BLaER1 treated with 17β-estradiol and CSF1 and Interleukin-3, amounts not matched to agents 10 nM and 100 nM (cell line): ENCODE measurements at regions not wholly inside any gene's neighbourhood (a gene's known extent, or its start where the extent isn't known, plus 50 kb on each side); places are given as distances from the start of the nearest gene placed in this dataset.

ENCODE experiments used
- H3K27ac ChIP-seq, 11 experiments: shearing (Covaris generic); formaldehyde crosslinking; 2 replicates each; pipeline ENCODE4 v1.8.1; 2022
- H3K27me3 ChIP-seq, 11 experiments: shearing (Covaris generic); formaldehyde crosslinking; 2 replicates each; pipeline ENCODE4 v1.8.1; 2022
- H3K36me3 ChIP-seq, 11 experiments: shearing (Covaris generic); formaldehyde crosslinking; 2 replicates each; pipeline ENCODE4 v1.8.1; 2022
- H3K4me1 ChIP-seq, 10 experiments: shearing (Covaris generic); formaldehyde crosslinking; 2 replicates each; pipeline ENCODE4 v1.8.1; 2022
- H3K4me2 ChIP-seq, 11 experiments: shearing (Covaris generic); formaldehyde crosslinking; 2 replicates each; pipeline ENCODE4 v1.8.1; 2022
- H3K4me3 ChIP-seq, 10 experiments: shearing (Covaris generic); formaldehyde crosslinking; 2 replicates each; pipeline ENCODE4 v1.8.1; 2022
- H3K9ac ChIP-seq, 11 experiments: shearing (Covaris generic); formaldehyde crosslinking; 2 replicates each; pipeline ENCODE4 v1.8.1; 2022
- H3K9me3 ChIP-seq, 11 experiments: shearing (Covaris generic); formaldehyde crosslinking; replicated peaks in 1 of 11; 2 replicates each; pipeline ENCODE4 v1.8.1; 2022
- H4K20me1 ChIP-seq, 11 experiments: shearing (Covaris generic); formaldehyde crosslinking; 2 replicates each; pipeline ENCODE4 v1.8.1; 2022
- Cebpa-rat ChIP-seq, 11 experiments: shearing (Covaris generic); IDR thresholded peaks; 2 replicates each; pipeline ENCODE4 v1.8.1; 2022

- Histone ChIP-seq H3K4me2 (no peak overlapping the region), H3K4me1 (no peaks in the 10 kb centered on the region), H3K9me3 (no peaks in the 10 kb centered on the region), H3K9ac (no peak overlapping the region), H4K20me1 (no peaks in the 10 kb centered on the region), H3K36me3 (no peaks in the 10 kb centered on the region), H3K27ac (no peak overlapping the region), H3K4me3 (no peak overlapping the region), H3K27me3 (no peaks in the 10 kb centered on the region)
- no peak for TF ChIP-seq Cebpa-rat (IDR thresholded peaks at IDR 0.05)
Observed at GRCh38 chr10:55212051-55212450, 411.0 kb upstream of the PCDH15 start.

- peaks cover 6 to 42% (median 19%) of the 10 kb centered on the region in 11 experiments; a peak in 18 of 22 replicates for H3K9me3 ChIP-seq
- H3K4me1 ChIP-seq, result peaks cover 0 to 31% (median 21%) of the 10 kb centered on the region in 10 experiments; a peak in 14 of 20 replicates
- no peaks in the 10 kb centered on the region for H3K27me3 ChIP-seq
- H3K36me3 ChIP-seq, result peaks cover 0 to 12% (median 0%) of the 10 kb centered on the region in 11 experiments; a peak in 4 of 22 replicates
- peak overlapping the region in 6 of 11 experiments; percentile 32 to 75 (median 60); a peak in 10 of 22 replicates for H3K4me2 ChIP-seq
- no peak overlapping the region for H3K4me3 ChIP-seq
- no peak overlapping the region for H3K9ac ChIP-seq
- H4K20me1 ChIP-seq, result no peaks in the 10 kb centered on the region
- TF ChIP-seq Cebpa-rat (IDR thresholded peaks at IDR 0.05), result no peak
- H3K27ac ChIP-seq, result peak overlapping the region in 5 of 11 experiments; percentile 11 to 65 (median 21); a peak in 5 of 22 replicates
Observed at GRCh38 chr10:55203874-55204273, 402.8 kb upstream of the PCDH15 start.

GRCh38 chr10:55203319-55203718, 402.3 kb upstream of the PCDH15 start:
- peak overlapping the region in 5 of 11 experiments; percentile 17 to 70 (median 54); a peak in 9 of 22 replicates for H3K27ac ChIP-seq
- TF ChIP-seq Cebpa-rat (IDR thresholded peaks at IDR 0.05), result no peak
- H3K4me1 ChIP-seq, result peaks cover 0 to 36% (median 24%) of the 10 kb centered on the region in 10 experiments; a peak in 14 of 20 replicates
- H3K9ac ChIP-seq, result no peak overlapping the region; a peak in 1 of 22 replicates
- peak overlapping the region in 7 of 11 experiments; percentile 8 to 75 (median 47); a peak in 12 of 22 replicates for H3K4me2 ChIP-seq
- H3K36me3 ChIP-seq, result peaks cover 0 to 12% (median 0%) of the 10 kb centered on the region in 11 experiments; a peak in 4 of 22 replicates
- no peaks in the 10 kb centered on the region for H4K20me1 ChIP-seq
- H3K4me3 ChIP-seq, result no peak overlapping the region; a peak in 1 of 20 replicates
- no peaks in the 10 kb centered on the region for H3K27me3 ChIP-seq
- H3K9me3 ChIP-seq, result peaks cover 6 to 48% (median 25%) of the 10 kb centered on the region in 11 experiments; a peak in 18 of 22 replicates

GRCh38 chr10:55200020-55200419, 399.0 kb upstream of the PCDH15 start:
- peaks cover 6 to 59% (median 30%) of the 10 kb centered on the region in 11 experiments; a peak in 18 of 22 replicates for H3K9me3 ChIP-seq
- TF ChIP-seq Cebpa-rat (IDR thresholded peaks at IDR 0.05), result no peak
- no peak overlapping the region for H3K9ac ChIP-seq
- H4K20me1 ChIP-seq, result no peaks in the 10 kb centered on the region
- peak overlapping the region in 2 of 10 experiments; percentile 46 to 48; a peak in 3 of 20 replicates for H3K4me3 ChIP-seq
- H3K27me3 ChIP-seq, result no peaks in the 10 kb centered on the region
- peaks cover 0 to 12% (median 0%) of the 10 kb centered on the region in 11 experiments; a peak in 4 of 22 replicates for H3K36me3 ChIP-seq
- H3K4me2 ChIP-seq, result no peak overlapping the region
- H3K27ac ChIP-seq, result peak overlapping the region in 6 of 11 experiments; percentile 36 to 68 (median 61); a peak in 7 of 22 replicates
- H3K4me1 ChIP-seq, result peaks cover 0 to 41% (median 25%) of the 10 kb centered on the region in 10 experiments; a peak in 14 of 20 replicates

GRCh38 chr10:55191236-55191860, 390.3 kb upstream of the PCDH15 start:
- H3K4me2 ChIP-seq, result peak overlapping the region in 7 of 11 experiments; percentile 4 to 69 (median 52); a peak in 11 of 22 replicates
- no peak for TF ChIP-seq Cebpa-rat (IDR thresholded peaks at IDR 0.05)
- H3K36me3 ChIP-seq, result no peaks in the 10 kb centered on the region
- peaks cover 0 to 16% (median 10%) of the 10 kb centered on the region in 10 experiments; a peak in 14 of 20 replicates for H3K4me1 ChIP-seq
- H3K4me3 ChIP-seq, result no peak overlapping the region
- H3K27ac ChIP-seq, result peak overlapping the region in 7 of 11 experiments; percentile 4 to 60 (median 36); a peak in 11 of 22 replicates
- peaks cover 0 to 6% (median 0%) of the 10 kb centered on the region in 11 experiments; a peak in 3 of 22 replicates for H3K9me3 ChIP-seq
- no peaks in the 10 kb centered on the region for H4K20me1 ChIP-seq
- H3K9ac ChIP-seq, result no peak overlapping the region
- no peaks in the 10 kb centered on the region for H3K27me3 ChIP-seq

GRCh38 chr10:55183993-55184392, 383.0 kb upstream of the PCDH15 start:
- H4K20me1 ChIP-seq, result no peaks in the 10 kb centered on the region
- peaks cover 10 to 36% (median 17%) of the 10 kb centered on the region in 10 experiments for H3K4me1 ChIP-seq
- peak overlapping the region in 9 of 11 experiments; percentile 69 to 91 (median 82); a peak in 18 of 22 replicates for H3K27ac ChIP-seq
- peak overlapping the region in 9 of 11 experiments; percentile 15 to 62 (median 55); a peak in 14 of 22 replicates for H3K9ac ChIP-seq
- peaks cover 9 to 20% (median 14%) of the 10 kb centered on the region in 11 experiments for H3K9me3 ChIP-seq
- no peaks in the 10 kb centered on the region for H3K36me3 ChIP-seq
- H3K27me3 ChIP-seq, result no peaks in the 10 kb centered on the region
- no peak overlapping the region; a peak in 3 of 20 replicates for H3K4me3 ChIP-seq
- H3K4me2 ChIP-seq, result peak overlapping the region; percentile 16 to 81 (median 63); a peak in 21 of 22 replicates
- TF ChIP-seq Cebpa-rat (IDR thresholded peaks at IDR 0.05), result peak in 7 of 11 experiments; percentile 48 to 87 (median 80); a peak in 15 of 22 replicates

- no peak overlapping the region for H3K4me3 ChIP-seq
- H3K4me1 ChIP-seq, result peaks cover 10 to 32% (median 17%) of the 10 kb centered on the region in 10 experiments
- H4K20me1 ChIP-seq, result no peaks in the 10 kb centered on the region
- H3K9ac ChIP-seq, result no peak overlapping the region
- no peak overlapping the region for H3K4me2 ChIP-seq
- no peaks in the 10 kb centered on the region for H3K27me3 ChIP-seq
- no peak for TF ChIP-seq Cebpa-rat (IDR thresholded peaks at IDR 0.05)
- H3K36me3 ChIP-seq, result no peaks in the 10 kb centered on the region
- peaks cover 11 to 47% (median 18%) of the 10 kb centered on the region in 11 experiments for H3K9me3 ChIP-seq
- H3K27ac ChIP-seq, result no peak overlapping the region
Observed at GRCh38 chr10:55180357-55180756, 379.3 kb upstream of the PCDH15 start.

- Histone ChIP-seq H3K9me3 (peaks cover 5 to 36% (median 8%) of the 10 kb centered on the region in 11 experiments), H3K4me2 (no peak overlapping the region), H3K27ac (no peak overlapping the region), H3K4me1 (no peaks in the 10 kb centered on the region), H3K36me3 (no peaks in the 10 kb centered on the region), H3K9ac (no peak overlapping the region), H4K20me1 (no peaks in the 10 kb centered on the region), H3K27me3 (no peaks in the 10 kb centered on the region), H3K4me3 (no peak overlapping the region)
- no peak for TF ChIP-seq Cebpa-rat (IDR thresholded peaks at IDR 0.05)
Observed at GRCh38 chr10:55174419-55174818, 373.4 kb upstream of the PCDH15 start.

- H4K20me1 ChIP-seq, result no peaks in the 10 kb centered on the region
- no peaks in the 10 kb centered on the region for H3K4me1 ChIP-seq
- H3K9me3 ChIP-seq, result no peaks in the 10 kb centered on the region
- H3K4me3 ChIP-seq, result no peak overlapping the region
- H3K9ac ChIP-seq, result no peak overlapping the region
- H3K27me3 ChIP-seq, result no peaks in the 10 kb centered on the region
- no peaks in the 10 kb centered on the region for H3K36me3 ChIP-seq
- no peak overlapping the region for H3K4me2 ChIP-seq
- TF ChIP-seq Cebpa-rat (IDR thresholded peaks at IDR 0.05), result no peak
- no peak overlapping the region for H3K27ac ChIP-seq
Observed at GRCh38 chr10:55169493-55169892, 368.5 kb upstream of the PCDH15 start.
